ENCODE measurements at regions not wholly inside any gene's neighbourhood (a gene's known extent, or its start where the extent isn't known, plus 50 kb on each side); places are given as distances from the start of the nearest gene placed in this dataset.

DNA sequence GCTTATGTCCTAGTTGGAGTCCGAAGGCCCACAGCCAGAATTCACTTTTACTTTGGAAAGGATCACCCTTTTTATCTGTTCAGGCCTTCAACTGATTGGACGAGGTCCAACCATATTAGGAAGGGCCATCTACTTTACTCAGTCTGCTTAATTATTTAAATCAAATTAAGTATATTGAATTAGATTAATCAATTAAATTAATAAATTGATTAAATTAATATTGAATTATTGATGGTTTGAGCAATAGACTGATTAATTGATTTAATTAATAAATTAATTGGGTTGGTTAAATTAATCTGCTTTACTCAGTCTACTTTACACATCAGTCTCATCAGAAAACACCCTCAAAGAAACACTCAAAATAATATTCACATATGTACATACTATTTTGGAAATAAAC, 816.9 kb upstream of the POT1 start:
- Histone ChIP-seq H3K9me3 (no peaks in the 10 kb centered on the region), H3K4me3 (no peak overlapping the region), H3K4me1 (ENCODE audit: control insufficient read depth in 1 of 2, low read depth in 2 of 2) (no peaks in the 10 kb centered on the region), H3K36me3 (no peaks in the 10 kb centered on the region), H3K27ac (no peak overlapping the region), H3K27me3 (replicated peaks; ENCODE audit: insufficient read depth) (no peaks in the 10 kb centered on the region)
- ATAC-seq (ENCODE audit: insufficient number of reproducible peaks, low FRiP score, low read depth) (no peak), DNase-seq (ENCODE audit: low spot score) (no peak)
- TF ChIP-seq, protein P1, sequence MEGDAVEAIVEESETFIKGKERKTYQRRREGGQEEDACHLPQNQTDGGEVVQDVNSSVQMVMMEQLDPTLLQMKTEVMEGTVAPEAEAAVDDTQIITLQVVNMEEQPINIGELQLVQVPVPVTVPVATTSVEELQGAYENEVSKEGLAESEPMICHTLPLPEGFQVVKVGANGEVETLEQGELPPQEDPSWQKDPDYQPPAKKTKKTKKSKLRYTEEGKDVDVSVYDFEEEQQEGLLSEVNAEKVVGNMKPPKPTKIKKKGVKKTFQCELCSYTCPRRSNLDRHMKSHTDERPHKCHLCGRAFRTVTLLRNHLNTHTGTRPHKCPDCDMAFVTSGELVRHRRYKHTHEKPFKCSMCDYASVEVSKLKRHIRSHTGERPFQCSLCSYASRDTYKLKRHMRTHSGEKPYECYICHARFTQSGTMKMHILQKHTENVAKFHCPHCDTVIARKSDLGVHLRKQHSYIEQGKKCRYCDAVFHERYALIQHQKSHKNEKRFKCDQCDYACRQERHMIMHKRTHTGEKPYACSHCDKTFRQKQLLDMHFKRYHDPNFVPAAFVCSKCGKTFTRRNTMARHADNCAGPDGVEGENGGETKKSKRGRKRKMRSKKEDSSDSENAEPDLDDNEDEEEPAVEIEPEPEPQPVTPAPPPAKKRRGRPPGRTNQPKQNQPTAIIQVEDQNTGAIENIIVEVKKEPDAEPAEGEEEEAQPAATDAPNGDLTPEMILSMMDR (IDR thresholded peaks at IDR 0.05): no peak

DNA sequence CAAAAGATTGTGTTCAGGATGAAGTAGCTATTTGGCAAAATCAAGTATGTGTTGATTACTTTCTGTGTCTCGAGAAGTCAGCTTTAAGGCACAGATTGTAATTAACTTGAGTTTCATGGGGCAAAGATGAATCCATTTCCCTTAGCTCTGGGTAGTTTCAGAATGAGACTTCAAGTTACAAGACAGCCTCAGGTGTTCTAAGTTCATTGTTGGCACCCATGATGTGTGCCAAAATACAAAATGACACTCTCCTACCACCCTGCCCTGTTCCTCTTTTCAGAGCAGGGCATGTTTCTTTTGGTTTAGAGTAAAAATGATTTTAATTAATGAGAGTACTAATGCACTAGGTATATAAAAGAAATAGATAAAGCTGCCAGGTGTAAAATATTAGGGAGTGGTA, 797.6 kb upstream of the POT1 start:
- no peak overlapping the region for H3K4me3 ChIP-seq
- no peaks in the 10 kb centered on the region for H3K36me3 ChIP-seq
- TF ChIP-seq, protein P1 (IDR thresholded peaks at IDR 0.05): no peak
- H3K27ac ChIP-seq: no peak overlapping the region
- H3K9me3 ChIP-seq: no peaks in the 10 kb centered on the region
- H3K27me3 ChIP-seq (replicated peaks; ENCODE audit: insufficient read depth): no peaks in the 10 kb centered on the region
- no peaks in the 10 kb centered on the region for H3K4me1 ChIP-seq (ENCODE audit: control insufficient read depth in 1 of 2, low read depth in 2 of 2)
- ATAC-seq (ENCODE audit: insufficient number of reproducible peaks, low FRiP score, low read depth): no peak
- DNase-seq (ENCODE audit: low spot score): no peak

DNA sequence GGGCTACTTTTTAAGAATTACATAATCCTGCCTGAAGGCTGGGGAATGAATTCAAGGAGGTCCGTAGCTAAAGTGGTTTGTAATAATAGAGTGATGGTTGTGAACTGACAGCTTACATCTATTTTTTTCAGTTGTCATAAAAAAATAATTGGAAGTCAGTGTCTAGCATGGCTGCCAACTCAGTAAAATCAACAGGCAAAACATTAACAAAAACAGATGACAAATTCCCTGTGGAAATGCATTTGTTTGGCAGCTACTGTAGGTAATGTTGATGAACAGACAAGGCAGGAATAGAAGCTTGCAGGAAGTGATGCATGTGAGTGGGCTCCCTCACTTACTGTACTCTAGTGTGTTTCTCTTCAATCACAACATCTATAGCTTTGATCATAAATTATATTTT, 766.0 kb upstream of the POT1 start:
- H3K4me1 ChIP-seq (ENCODE audit: control insufficient read depth in 1 of 2, low read depth in 2 of 2): no peaks in the 10 kb centered on the region
- no peaks in the 10 kb centered on the region for H3K27me3 ChIP-seq (replicated peaks; ENCODE audit: insufficient read depth)
- H3K9me3 ChIP-seq: no peaks in the 10 kb centered on the region
- no peak for DNase-seq (ENCODE audit: low spot score)
- H3K27ac ChIP-seq: no peak overlapping the region
- ATAC-seq (ENCODE audit: insufficient number of reproducible peaks, low FRiP score, low read depth): no peak
- H3K4me3 ChIP-seq: no peak overlapping the region
- TF ChIP-seq, protein P1 (IDR thresholded peaks at IDR 0.05): no peak
- H3K36me3 ChIP-seq: no peaks in the 10 kb centered on the region

DNA sequence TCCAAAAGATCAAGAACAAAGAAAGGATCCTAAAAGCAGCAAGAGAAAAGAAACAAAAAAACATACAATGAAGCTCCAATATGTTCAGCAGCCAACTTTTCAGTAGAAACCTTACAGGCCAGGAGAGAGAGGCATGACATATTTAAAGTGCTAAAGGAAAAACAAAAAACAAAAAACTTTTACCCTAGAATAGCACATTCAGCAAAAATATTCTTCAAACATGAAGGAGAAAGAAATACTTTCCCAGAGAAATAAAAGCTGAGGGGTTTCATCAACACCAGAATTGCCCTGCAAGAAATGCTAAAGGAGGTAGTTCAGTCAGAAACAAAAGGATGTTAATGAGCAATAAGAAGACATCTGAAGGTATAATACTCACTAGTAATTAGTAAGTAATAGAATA, 753.5 kb upstream of the POT1 start:
- ATAC-seq (ENCODE audit: insufficient number of reproducible peaks, low FRiP score, low read depth) (no peak), DNase-seq (ENCODE audit: low spot score) (no peak)
- Histone ChIP-seq H3K27me3 (replicated peaks; ENCODE audit: insufficient read depth) (no peaks in the 10 kb centered on the region), H3K4me1 (ENCODE audit: control insufficient read depth in 1 of 2, low read depth in 2 of 2) (no peaks in the 10 kb centered on the region), H3K9me3 (no peaks in the 10 kb centered on the region), H3K4me3 (no peak overlapping the region), H3K27ac (no peak overlapping the region), H3K36me3 (no peaks in the 10 kb centered on the region)
- TF ChIP-seq, protein P1 (IDR thresholded peaks at IDR 0.05): no peak

DNA sequence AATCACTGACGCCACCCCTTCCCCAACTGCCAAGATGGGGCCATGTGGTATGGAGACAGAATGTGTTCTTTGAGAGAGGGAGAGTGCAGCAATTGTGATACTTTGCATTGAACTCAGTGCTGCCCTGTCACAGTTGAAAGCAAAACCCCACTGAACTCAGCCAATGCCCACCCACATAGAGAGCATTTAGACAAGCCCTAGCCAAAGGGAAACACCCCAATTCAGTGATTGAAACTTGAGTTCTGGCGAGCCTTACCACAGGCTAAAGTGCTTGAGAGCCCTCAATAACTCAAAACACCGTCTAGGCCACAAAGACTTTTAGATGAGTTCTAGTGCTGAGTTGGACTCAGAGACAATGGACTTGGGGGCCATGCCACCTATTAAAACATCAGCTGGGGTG, 751.9 kb upstream of the POT1 start:
- no peaks in the 10 kb centered on the region for H3K36me3 ChIP-seq

More for the DNA sequence above, 751.9 kb upstream of the POT1 start:
- Histone ChIP-seq H3K27ac (no peak overlapping the region), H3K4me3 (no peak overlapping the region), H3K9me3 (no peaks in the 10 kb centered on the region), H3K27me3 (replicated peaks; ENCODE audit: insufficient read depth) (no peaks in the 10 kb centered on the region), H3K4me1 (ENCODE audit: control insufficient read depth in 1 of 2, low read depth in 2 of 2) (no peaks in the 10 kb centered on the region)
- ATAC-seq (ENCODE audit: insufficient number of reproducible peaks, low FRiP score, low read depth): no peak
- TF ChIP-seq, protein P1 (IDR thresholded peaks at IDR 0.05): no peak
- no peak for DNase-seq (ENCODE audit: low spot score)
